Astrocyte of the cerebellum (primary cell): ENCODE measurements at regions not wholly inside any gene's neighbourhood (a gene's known extent, or its start where the extent isn't known, plus 50 kb on each side); places are given as distances from the start of the nearest gene placed in this dataset.

Experiments used
- DNase-seq: peaks from one replicate; pipeline ENCODE4 v3.0.0-alpha.2; 2011; ENCODE audit warnings: low read depth
- H3K4me3 ChIP-seq: 2 replicates; pipeline ENCODE4 v1.5.1; 2011; ENCODE audit warnings: mild to moderate bottlenecking, low read depth, low read length, moderate library complexity
- in situ Hi-C: cut with HindIII; loops from 2 replicates; pipeline ENCODE4 v1.10.0; 2017; ENCODE audit warnings: low sequenced_read_pairs
- TF ChIP-seq, protein P1 (sequence below): IDR thresholded peaks from 2 replicates; pipeline ENCODE4 v1.5.1; 2012; ENCODE audit warnings: low read length, low read depth, moderate library complexity, mild to moderate bottlenecking; ENCODE audit errors: missing control alignments

DNA sequence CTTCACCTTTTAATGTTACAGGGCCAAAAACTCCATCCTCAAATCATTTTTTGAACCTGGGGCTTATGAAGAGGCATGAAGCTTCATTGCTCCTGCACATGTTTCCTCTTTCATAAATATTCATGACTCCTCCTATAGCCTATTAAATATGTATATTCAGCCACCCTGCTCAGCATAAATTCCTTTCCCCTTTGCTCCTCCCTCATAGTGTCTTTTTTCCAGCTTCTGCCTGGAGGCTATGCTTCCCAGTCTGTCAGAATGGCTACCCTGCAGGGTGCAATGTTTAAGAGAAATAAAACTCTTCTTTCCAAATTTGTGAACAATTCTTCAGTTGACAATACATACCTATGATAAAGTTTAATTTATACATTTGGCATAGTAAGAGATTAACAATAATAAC is 1082.9 kb upstream of the CDH18 start:
- no peak overlapping the region for H3K4me3 ChIP-seq
- in situ Hi-C loops, result no loop called here
- TF ChIP-seq, protein P1, sequence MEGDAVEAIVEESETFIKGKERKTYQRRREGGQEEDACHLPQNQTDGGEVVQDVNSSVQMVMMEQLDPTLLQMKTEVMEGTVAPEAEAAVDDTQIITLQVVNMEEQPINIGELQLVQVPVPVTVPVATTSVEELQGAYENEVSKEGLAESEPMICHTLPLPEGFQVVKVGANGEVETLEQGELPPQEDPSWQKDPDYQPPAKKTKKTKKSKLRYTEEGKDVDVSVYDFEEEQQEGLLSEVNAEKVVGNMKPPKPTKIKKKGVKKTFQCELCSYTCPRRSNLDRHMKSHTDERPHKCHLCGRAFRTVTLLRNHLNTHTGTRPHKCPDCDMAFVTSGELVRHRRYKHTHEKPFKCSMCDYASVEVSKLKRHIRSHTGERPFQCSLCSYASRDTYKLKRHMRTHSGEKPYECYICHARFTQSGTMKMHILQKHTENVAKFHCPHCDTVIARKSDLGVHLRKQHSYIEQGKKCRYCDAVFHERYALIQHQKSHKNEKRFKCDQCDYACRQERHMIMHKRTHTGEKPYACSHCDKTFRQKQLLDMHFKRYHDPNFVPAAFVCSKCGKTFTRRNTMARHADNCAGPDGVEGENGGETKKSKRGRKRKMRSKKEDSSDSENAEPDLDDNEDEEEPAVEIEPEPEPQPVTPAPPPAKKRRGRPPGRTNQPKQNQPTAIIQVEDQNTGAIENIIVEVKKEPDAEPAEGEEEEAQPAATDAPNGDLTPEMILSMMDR, result no peak
- DNase-seq, result no peak

GRCh38 chr5:21067724-21068123 is 1079.7 kb upstream of the CDH18 start:
- in situ Hi-C loops, result no loop called here
- no peak for DNase-seq
- TF ChIP-seq, protein P1, result no peak
- no peak overlapping the region for H3K4me3 ChIP-seq

DNA sequence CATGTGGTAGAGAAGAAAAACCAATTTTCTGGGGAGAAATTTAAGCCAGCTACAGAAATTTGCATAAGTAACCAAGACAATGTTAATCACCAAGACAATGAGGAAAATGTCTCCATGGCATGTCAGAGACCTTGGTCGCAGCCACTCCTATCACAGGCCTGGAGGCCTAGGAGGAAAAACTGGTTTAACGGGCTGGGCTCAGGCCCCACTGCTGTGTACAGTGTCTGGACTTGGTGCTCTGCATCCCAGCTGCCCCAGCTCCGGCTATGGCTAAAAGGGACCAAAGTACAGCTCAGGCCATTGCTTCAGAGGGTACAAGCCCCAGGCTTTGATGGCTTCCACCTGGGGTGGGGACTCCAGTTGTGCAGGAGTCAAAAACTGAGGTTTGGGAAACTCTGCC is 1075.1 kb upstream of the CDH18 start:
- in situ Hi-C loops, result no loop called here
- no peak for DNase-seq

GRCh38 chr5:21058289-21058688 is 1070.3 kb upstream of the CDH18 start:
- no peak for DNase-seq
- in situ Hi-C loops, result no loop called here
- no peak overlapping the region for H3K4me3 ChIP-seq
- TF ChIP-seq, protein P1, result no peak

More for the DNA sequence above, 1075.1 kb upstream of the CDH18 start:
- TF ChIP-seq, protein P1, result no peak
- H3K4me3 ChIP-seq, result no peak overlapping the region

DNA sequence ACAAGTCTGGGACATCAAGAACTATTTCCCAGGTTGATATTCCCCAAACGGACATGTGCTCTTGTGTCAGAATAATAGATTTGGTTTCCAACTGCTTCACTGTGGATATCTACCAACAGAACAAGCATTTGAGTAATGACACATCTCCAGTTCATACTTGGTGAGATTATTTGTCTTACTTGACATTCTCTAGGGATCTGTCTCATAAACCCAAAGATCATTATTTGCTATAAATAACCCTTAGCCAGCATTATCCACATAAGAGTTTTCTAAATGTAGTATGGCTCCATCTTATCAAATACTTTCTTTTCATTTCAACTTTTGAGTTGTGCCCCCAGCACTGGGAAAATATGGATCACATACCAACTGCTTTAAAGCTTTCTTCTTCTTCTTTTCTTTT is 1063.9 kb upstream of the CDH18 start:
- TF ChIP-seq, protein P1, result no peak
- in situ Hi-C loops, result no loop called here
- no peak for DNase-seq
- no peak overlapping the region for H3K4me3 ChIP-seq

DNA sequence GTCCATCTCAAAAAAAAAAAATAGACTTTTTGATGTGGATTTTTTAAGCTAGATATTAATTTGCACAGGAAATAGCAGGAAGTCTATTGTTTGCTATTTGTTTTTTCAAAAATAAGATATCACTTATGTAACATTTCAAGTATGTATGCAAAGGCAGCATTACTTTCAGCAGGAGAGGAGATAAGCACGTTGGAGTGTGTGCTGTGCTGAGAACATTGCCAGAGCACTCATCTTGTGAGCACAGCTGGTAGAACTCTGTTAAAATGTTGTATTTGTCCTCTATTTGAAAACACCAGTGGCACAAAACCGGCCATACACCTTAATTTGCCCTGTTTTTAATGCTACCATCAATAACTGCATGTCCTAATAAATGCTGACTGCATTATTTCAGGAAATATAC is 1061.9 kb upstream of the CDH18 start:
- in situ Hi-C loops, result no loop called here
- no peak for DNase-seq

More for the DNA sequence above, 1061.9 kb upstream of the CDH18 start:
- H3K4me3 ChIP-seq, result no peak overlapping the region
- TF ChIP-seq, protein P1, result no peak
